OCI-LY1 (cell line): ENCODE measurements at regions not wholly inside any gene's neighbourhood (a gene's known extent, or its start where the extent isn't known, plus 50 kb on each side); places are given as distances from the start of the nearest gene placed in this dataset.

ENCODE experiments used
- EZH2 ChIP-seq: fragments of 200-600 bp; sonication (generic), shearing (Covaris generic); IDR thresholded peaks from 2 replicates; pipeline ENCODE4 v1.8.0; 2017; ENCODE audit warnings: borderline replicate concordance, mixed run types, mild to moderate bottlenecking, antibody characterized with exemption, low read length, moderate library complexity, mixed read lengths
- TF ChIP-seq, protein P1 (sequence below): fragments of 200-600 bp; sonication (generic), shearing (Covaris generic); IDR thresholded peaks from 2 replicates; pipeline ENCODE4 v1.5.1; 2017; ENCODE audit warnings: mild to moderate bottlenecking, antibody characterized with exemption, low read length, moderate library complexity, mixed read lengths

- TF ChIP-seq, protein P1, sequence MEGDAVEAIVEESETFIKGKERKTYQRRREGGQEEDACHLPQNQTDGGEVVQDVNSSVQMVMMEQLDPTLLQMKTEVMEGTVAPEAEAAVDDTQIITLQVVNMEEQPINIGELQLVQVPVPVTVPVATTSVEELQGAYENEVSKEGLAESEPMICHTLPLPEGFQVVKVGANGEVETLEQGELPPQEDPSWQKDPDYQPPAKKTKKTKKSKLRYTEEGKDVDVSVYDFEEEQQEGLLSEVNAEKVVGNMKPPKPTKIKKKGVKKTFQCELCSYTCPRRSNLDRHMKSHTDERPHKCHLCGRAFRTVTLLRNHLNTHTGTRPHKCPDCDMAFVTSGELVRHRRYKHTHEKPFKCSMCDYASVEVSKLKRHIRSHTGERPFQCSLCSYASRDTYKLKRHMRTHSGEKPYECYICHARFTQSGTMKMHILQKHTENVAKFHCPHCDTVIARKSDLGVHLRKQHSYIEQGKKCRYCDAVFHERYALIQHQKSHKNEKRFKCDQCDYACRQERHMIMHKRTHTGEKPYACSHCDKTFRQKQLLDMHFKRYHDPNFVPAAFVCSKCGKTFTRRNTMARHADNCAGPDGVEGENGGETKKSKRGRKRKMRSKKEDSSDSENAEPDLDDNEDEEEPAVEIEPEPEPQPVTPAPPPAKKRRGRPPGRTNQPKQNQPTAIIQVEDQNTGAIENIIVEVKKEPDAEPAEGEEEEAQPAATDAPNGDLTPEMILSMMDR = no peak
- TF ChIP-seq EZH2 = no peak
Measured at GRCh38 chr14:101373690-101374295, 187.5 kb upstream of the DIO3 start.
